ENCODE measurements at regions not wholly inside any gene's neighbourhood (a gene's known extent, or its start where the extent isn't known, plus 50 kb on each side); places are given as distances from the start of the nearest gene placed in this dataset.

DNA sequence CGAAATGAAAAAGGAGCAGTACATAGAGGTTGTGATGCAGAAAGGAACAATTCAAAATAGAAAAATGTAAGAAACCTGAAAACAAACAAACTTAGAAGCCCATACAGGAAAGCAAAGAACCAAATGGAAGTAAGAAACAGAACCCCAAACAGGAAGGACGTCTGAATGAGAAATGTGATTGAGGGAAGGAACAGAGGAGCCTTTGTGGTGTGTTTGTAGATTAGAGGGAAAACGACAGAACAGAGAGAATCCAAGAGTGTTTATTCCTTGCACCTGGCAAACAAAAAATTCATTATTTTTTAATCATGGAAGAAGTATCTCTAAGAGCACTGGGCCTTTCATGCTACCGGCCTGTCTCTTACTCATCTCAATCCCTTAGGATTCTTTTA lies 67.8 kb upstream of the ZSWIM6 start:
- no peak for DNase-seq

DNA sequence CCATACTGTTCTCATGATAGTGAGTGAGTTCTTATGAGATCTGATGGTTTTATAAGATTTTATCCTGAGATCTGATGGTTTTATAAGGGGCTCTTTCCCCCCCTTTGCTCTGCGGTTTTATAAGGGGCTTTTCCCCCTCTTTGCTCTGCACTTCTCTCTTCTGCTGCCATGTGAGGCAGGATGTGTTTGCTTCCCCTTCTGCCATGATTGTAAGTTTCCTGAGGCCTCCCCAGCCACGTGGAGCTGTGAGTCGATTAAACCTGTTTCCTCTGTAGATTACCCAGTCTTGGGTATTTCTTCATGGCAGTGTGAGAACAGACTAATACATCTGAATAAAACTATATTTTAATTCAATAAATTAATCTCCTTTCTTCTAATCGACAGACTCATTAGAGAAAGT lies 64.9 kb upstream of the ZSWIM6 start:
- no peak for DNase-seq

DNA sequence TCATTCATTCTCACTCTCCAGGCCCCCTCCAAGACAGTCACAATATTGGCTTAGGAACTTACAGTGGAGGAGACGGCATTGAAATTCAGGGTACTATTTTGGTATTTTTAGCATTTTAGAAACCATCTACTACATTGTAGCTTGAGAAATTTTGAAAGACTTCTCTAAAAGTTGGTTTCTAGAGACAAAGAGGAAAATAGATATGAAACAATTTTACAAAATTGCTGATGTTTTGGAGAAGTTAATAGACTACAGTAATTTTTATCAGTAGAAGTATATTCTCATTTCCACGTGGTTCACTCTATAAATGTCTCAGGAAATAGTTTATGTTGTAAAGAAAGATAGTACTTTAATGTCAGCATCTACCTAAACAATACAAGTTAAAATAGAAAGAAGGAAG lies 63.2 kb upstream of the ZSWIM6 start:
- no peak for DNase-seq

DNA sequence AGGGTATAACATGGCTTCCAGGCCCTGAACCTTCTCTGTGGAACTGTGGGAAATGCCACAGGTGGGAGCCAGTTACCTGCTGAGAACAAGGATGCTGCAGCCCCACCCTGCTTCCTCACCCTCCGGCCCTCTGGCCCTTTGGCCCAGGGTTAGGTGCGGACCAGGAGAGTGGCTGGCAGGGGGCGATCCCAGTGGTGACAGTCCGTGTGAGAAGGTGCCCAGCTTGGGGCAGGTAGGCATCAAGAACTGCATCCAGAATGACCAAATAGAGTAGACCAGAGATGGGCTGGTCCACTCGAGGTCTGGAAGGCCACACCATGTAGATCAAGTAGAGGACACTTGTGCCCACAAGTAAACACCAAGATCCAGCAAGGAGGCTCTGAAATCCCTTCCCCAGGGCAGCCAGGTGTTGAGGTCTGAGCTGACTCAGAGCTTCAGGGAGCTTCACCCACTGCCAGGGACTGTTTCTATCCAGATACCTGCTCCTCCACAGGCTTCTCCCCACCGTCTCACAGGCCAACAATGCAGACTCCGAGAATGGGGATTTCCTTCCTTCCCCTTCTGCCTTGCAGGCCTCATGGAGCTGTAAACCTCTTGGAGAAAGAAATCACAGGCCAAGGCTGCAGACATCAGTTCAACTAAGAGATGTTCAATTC lies 61.4 kb upstream of the ZSWIM6 start:
- DNase-seq = no peak

DNA sequence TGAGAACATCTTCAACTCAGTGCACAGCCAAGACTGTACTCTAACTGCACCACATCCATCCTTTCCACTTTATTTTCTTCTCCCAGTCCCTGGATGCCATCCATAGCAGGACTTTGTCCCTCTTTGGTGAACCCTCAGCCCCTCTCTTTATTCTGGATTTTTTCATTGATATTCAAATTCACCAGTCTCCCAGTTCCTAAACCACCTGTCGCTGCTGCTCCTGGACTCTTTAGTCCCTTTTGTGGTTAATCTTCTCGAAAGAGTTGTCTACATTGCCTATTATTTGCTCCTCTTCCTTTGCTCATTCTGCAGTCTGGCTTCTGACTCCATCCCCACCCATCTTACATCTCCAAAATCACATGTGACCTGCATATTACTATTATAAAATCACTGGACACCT lies 59.4 kb upstream of the ZSWIM6 start:
- DNase-seq = no peak

DNA sequence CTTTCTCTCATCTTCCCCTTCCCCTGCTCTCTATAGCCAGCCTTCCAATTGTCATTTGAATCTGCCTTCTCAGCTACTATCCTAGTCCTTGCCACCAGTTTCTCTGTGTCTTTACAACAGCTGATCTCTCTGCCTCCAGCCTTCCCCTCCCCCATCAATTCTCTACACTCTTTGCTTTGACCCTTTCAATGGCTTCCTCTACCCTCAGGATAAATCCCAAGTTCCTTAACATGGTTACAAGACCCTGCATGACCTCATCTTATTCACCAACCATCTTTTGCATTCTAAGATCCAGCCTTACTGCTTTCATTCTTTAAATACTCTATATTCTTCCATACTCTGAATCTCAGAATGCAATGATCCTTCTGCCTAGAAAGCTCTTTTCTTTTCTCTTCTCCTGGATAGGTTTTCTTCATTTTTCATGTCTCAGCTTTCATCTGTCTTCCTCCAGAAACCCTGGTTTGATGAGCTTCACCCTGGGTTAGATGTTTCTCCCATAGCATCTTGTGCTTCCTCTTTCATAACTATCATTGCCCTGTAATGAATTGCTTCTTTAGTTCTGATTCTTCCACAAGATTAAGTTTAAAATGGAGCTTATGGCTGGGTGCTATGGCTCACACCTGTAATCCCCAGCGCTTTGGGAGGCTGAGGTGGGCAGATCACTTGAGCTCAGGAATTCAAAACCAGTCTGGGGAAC lies 58.6 kb upstream of the ZSWIM6 start:
- no peak for DNase-seq

DNA sequence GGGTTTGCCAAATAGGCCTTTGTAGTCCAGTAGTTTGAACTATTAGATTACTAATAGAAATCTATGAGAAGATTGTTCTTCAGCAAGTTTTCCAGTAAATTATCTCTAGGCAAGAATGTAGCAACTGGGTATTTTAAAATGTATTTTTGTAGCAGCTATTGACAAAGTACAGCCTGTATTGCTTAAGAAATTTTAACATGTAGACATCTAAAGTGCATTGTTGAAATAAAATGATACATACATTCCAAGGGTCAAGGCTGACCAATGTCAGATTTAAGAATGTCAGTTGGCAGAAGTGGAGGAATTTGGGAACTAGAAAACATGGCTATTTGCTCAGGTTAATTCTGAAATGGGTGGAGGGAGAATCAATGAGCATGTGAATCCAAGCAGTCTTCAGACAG lies 57.5 kb upstream of the ZSWIM6 start:
- no peak for DNase-seq

DNA sequence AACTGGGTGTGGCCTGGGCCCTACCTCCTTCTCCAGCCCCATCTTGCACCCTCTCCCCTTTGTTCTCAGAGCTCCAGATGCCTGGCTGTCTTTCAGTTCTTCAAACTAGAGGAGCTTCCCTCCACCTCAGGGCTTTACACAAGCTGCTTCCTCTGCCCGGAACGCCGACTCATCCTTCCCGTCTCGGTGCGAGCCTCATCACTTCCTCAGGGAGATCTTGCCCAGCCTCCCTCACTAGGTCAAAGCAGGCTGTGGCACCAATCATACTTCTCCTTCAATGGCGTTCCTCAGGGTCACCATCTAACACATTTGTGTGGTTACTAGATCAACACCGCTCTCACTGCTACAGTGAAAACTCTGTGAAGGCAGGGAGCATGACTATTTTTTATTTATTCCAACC lies 56.2 kb upstream of the ZSWIM6 start:
- no peak for DNase-seq

DNA sequence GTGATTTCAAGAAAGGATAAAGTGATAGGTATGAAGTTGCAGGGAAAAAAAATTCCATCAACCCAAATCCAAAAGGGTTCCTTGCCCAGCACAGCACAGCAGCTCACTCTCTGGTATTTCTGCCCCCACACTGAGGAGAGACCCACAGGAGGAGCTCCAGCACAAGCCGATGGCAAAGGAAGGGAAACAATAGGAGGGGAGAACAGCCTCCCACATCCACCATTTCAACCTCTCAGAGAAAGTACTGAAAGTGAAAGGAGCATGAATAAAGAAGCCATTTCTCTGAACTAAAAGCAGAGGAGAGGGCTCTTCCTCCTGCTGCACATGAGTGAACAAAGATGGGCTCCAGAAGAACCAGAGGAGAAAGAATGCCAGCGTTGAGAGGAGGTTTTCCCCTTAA lies 54.9 kb upstream of the ZSWIM6 start:
- DNase-seq = no peak

DNA sequence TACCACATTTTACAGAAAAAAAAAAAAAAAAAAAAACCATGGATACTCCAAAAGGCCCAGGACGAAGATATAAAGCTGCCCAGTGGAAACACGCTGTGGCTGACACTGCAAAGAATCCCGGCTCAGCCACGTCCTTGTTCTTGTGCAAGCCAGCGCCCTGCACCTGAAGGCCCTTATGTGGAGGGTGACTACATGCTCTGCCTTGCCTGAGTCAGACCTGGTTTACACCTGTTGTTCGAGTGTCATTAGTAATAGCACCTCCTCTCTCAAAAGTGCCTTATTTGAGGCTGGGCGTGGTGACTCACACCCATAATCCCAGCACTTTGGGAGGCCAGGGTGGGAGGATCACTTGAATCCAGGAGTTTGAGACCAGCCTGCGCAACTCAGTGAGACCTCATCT lies 54.3 kb upstream of the ZSWIM6 start:
- no peak for DNase-seq

DNA sequence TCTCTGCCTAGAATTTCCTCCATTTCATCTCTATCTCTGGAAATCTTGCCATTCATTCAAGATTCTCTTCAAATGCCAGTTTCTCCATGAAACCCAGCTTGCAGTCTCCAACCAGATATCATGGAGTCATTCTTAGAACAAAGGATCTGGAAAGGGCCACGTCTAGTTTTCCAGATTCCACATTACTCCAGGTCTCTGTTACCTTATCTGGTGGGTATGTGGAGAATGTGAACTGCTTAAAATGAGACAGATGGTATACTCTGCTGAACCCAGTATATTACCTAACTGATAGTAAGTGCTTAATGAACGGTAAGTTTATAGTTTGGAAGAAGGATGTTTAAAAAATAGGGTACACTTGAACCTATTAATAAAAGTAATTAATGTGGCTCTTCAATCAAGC lies 52.3 kb upstream of the ZSWIM6 start:
- peak in 1 of 2 experiments; percentile 23 for DNase-seq

DNA sequence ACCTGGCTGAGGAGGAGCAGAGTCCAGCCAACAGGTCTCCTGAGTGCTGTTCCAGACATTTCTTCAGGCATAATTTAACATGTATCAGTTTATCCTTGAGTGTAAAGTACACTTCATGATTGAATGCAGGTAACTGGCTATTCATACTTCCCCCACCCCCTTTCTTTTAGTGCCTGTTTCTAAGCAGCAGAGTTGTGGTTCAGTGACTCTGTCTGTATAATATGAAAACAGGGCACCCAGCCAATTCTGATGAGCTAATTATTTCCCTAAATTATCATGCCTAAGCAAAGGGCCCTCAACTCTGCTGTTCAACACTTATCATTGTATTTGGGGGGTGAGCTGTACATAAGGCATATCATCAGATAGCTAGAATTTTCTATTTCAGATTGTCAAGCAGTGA lies 51.9 kb upstream of the ZSWIM6 start:
- DNase-seq = peak; percentile 65 to 75

DNA sequence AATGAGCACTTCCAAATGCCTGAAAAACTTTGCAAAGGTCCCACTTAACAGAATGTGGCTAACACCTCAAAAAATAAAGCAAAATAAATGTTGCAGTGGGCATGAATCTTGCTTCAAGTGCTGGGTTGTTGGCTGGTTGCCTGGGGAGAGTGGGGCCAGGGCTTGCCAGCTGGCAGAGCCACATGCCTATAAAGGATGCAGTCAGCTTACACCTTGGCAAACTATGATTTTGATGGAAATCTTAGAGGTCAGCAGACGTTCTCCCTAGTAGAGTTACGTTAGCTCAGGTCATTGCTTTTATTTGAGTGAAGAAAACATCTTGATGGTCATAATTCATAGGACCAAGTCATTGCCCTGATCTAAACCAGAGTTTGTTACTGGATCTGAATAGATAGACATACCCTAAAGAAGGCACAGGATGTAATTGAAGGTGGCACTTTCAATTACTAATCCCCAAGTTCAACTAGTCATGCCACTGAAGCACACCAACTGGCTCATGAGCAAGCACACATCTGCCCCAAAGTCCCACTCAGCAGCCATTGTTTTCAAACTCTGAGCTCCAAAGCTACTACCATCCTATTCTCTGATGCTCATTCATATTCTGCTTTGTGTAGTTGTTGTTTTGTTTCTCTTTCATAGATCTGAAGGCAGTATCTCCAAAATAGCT lies 51.2 kb upstream of the ZSWIM6 start:
- peak; percentile 37 to 64 for DNase-seq

DNA sequence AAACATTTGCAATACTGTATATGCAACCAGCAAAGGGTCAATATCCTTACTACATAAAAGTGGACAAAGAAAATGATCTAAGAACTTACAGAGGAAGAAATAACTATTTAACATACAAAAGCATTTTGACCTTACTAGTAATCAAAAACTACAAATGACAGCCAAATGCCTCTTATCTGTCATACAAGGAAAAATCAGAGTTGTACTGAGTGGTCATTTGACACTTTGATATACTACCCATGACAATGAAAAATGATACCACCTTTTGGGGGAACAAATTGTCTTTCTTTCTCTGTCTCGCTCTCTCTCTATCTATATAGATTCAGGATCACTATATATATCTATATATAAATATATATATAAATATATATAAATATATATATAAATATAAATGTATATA lies 50.4 kb upstream of the ZSWIM6 start:
- DNase-seq = peak in 1 of 2 experiments; percentile 3
